CD4-positive, alpha-beta T cell treated with Interleukin-1 beta for 1 hour (primary cell): ENCODE measurements at regions not wholly inside any gene's neighbourhood (a gene's known extent, or its start where the extent isn't known, plus 50 kb on each side); places are given as distances from the start of the nearest gene placed in this dataset.
"Not testable (repeated sequence)": the region's sequence is repeated elsewhere in the genome, so short reads cannot be mapped to it uniquely, and the experiment has no call there.

Source experiments
- DNase-seq, 2 donors: peaks; one replicate each; pipeline ENCODE4 v3.0.0-alpha.2; 2020 to 2022

DNA sequence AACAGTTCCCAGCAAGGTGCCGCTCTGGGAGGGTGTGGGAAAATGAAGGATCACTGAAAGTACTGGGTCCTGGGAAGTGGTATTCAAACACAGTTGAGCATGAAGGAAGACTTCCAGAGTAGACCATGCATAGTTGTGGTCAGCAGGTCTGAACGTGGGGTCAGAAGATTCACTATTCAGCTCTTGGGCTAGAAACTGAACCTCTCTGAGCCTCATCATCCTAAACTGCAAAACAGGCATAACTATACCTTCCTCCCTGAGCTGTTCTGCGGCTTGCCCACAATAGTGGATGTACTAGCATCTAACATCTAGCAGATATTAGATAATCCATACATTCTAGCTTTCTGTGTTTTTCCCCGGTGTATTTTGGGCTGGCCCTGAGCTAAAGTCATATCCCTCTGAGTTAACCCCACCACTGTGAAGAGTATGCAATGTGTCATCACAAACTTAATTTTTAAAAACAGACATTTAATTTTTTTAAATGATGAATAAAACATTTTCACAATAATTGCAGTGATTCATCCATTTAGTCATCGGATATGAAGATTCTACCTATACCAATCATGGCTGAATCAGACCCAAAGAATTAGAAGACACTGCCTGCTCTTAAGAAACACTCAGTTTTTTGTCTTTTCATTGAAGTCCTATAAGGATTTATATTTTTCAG, 179.1 kb downstream of the BLID start:
- DNase-seq, result no peak

DNA sequence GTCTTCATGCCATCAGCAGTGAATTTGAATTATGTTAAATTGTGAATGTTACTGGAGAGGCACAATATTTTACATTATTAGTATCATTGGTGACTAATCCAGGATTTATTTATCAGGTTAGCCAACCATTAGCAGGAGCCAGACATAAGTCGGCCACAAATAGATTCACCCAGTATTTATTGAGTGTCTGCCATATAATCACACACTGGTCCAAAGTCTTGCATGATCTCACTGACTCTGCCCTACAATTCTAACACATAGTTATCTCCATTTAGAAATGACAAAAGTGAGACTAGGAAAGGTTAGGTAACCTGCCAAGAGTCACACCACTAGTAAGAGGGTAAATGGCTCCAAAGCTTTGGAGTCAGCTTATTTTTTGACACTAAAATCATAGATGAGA, 179.6 kb downstream of the BLID start:
- DNase-seq, result no peak

DNA sequence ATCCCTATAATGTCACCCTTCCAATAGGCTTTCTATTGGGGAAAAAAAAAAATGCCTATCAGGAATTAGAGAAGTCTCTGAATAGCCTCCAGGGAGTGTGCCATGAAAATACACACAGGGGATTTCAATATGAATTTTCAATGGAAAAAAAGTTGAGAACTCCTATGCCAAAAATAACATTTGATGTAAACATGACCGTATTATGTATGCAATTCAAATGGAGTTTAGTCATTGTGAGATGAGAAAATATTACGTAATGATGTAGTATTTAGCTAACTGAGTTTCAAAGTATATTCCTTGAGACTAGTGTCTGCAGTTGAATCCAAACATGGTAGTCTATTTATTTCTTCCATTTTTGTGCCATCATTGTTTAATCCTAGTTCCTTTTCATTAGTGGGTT, 182.3 kb downstream of the BLID start:
- no peak for DNase-seq

DNA sequence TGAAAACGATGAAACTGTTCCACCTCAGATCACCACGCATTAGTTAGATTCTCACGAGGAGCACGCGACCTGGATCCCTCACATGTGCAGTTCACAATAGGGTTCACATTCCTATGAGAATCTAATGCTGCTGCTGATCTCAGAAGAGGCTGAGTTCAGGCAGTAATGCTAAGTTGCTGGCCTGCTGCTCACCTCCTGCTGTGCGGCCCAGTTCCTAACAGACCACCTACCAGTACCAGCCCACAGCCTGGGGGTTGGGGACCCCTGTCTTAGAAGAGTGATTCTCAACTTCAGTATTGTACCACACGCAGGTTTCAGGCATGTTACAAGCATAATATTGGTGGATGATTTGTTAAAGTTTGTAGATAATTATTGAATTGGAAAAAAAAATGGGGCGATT, 182.7 kb downstream of the BLID start:
- DNase-seq, result no peak

DNA sequence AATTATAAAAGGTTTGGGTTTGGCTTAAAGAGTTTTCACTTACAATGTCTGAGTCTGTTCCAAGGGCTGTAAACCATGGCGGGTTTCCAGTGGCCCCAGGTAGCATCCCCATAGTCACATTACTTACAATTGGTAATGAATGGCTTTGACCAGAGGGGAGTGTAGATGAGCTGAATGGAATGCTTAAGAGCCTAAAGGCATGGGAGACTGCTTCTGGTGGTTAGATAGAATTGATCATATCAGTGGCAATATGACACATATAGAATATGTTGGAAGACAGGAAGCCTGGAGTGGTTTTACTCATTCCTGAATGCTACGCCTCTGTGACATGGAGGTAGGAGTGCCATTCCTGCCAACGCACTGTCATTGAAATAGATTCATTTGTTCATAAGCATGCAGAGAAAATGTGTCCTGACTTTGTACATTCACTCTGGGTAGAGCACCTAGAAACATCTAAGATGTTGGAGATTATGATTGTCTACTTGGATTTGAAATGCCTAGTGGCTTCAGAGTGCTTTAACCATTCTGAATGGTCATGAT, 183.3 kb downstream of the BLID start:
- DNase-seq, result no peak

DNA sequence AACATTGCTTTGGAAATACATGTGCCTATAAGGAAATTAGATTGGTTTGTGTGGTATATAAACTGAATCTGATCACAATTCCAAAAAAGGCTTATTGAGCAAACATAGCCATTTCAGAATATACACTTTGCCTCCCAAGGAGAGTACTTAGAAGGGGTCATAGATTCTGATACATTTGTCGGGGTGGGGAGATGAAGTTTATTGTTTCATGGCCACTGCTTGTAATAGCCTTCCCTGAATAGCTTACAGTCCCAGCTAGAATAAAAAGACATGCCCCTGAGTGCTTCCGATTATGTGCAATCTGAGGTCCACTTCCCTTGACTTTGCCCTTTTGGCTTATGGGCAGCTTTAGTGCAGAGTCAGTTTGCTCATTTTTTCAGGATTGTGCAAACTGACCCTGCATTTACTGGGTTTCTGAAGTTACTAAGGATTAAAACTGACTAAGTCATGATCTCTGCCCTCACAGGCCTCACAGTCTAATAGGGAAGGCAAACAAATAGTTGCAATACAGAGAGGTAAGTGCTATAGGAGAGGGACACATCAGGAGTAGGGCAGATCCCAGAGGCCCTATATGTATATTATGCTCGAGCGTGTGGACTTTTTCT, 184.2 kb downstream of the BLID start:
- DNase-seq, result no peak

DNA sequence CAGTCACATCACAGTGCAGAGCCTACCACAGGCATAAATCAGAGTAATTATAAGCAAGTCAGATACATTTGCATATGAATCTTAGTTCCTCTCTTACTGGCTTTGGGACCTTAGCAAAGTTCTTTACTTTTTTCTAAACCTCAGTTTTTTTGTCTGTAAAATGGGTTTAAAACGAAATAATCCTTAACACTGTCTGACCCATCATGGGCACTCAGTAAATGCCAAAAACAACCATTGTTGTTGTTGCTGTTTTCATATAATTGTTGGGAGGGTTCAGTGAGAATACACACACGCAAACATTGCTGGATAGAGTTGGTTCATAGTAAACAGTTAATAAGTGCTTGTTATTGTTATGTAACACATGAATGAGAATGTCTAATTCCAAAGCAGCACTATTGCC, 184.9 kb downstream of the BLID start:
- DNase-seq, result no peak

DNA sequence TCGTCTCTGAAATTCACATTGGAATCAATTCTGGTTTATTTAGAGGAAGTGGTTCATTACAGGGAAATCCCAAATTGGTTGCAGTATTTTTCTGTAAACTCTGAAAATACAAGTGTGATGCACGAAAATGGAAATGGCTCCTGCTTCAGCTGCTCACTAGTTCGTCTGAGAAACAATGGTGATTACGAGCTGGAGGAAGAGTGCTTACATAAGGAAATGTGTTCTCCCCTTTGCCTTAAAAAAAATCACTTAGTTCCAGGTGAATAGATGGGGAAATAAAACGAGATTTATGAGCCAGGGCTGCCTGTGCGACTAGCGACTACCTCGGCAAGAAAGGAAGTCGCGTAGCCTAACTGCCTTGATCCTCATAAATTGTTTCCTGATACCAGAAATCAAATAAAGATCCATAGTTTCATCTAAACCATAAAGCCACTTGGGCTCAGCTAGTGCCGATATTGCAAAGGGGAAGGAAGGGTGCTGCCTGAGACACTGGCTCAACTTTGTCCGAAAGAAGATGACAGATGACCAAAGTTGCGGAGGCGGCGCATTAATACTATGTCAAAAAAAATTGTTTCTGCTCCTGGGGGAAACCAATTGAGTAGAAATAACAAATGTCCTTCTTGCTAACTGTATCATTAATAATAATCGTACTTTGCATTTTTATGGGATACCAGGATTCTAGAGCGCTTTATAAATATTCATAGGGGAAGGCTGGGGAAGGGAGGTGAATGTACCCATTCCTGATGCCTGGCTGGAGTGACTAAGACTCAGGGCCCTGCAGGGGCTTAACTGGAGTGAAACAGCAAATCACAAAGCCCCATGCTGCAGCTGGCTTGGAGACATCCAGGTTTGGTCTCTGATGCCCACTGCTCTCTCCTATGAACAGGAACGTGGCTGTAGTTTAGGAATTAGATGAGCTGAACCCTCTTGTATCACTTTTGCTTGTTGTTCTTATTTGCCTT, 185.7 kb downstream of the BLID start:
- no peak for DNase-seq

DNA sequence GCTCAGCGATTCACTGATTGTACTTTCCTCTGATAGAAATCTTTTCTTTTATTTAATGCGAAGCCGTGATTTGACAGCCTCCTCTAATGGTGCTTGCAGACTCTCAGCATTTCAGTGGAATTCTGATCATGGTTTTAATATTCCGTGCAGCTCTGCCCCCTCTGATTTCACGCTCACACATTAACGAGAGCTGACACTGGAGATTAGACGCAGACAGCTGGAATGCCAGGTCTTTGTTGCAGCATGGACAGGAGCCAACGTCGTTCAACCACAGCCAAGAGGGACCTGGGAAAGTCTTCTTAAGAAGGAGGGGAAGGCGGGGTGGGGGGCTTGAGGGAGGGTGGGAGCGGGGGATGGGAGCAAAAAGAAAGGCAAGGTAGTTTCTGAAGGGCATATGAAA, 186.4 kb downstream of the BLID start:
- no peak for DNase-seq

DNA sequence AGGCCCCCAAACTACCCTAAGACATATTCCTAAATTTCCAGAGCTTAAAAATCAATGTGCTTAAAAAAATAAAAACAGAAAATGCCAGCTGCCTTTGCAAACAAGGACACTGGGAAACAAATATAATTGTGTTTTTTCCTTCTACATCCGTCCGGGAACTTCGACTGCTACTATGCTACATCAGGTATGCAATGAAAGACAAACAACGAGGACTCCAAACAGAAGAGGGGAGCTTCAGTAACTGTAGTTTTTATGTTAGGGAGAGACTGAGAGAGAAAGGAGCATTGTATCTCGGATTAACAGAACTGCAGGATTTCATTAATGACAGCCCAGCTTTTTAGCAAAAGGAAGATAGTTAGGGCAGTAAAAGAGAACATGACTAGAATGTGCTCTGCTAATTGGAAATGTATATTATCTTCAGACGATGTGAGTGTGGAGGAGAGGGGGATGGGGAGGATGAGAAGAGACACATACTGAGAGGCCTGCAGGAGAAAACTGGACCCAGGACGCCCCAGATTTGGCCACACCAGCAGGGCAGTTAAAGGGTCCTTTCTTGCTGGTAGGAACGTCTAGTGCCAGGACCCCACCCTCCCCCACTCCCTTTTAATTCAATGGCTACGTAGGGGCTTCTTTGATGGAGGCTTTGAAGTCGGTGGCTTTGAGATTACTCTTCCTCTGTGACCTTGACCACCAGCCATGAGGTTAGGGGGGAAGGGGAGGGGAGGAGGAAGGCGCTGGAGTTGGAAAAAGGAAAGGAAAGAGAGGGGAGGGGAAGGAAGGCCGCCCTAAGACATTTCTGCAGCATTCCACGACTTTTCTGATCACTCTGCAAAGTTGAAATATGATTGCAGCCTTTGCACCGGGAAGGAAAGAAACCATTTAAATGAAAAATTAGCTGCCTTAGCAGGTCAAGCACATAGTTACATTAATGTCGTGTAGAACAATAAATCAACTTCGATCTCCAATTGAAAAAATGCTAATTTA, 187.1 kb downstream of the BLID start:
- DNase-seq, result no peak

DNA sequence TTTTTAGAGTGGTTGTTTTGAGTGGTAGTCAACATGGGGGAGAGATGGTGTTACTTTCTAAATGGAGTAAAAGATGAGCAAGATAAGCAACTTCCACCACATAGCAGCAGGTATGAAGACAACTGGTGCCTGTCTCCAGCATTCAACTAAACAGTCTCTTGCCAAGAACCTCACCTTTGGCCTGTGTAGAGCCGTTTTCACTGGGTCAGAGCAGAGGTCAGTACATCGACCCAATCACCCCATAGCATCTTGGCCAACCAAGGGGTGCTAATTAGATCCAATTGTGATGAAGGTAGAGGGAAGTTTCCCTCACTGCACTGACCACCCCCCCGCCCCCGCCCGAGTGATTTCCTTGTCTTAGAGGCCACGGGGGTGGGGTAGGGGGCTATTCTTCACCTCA, 188.2 kb downstream of the BLID start:
- DNase-seq, result no peak

DNA sequence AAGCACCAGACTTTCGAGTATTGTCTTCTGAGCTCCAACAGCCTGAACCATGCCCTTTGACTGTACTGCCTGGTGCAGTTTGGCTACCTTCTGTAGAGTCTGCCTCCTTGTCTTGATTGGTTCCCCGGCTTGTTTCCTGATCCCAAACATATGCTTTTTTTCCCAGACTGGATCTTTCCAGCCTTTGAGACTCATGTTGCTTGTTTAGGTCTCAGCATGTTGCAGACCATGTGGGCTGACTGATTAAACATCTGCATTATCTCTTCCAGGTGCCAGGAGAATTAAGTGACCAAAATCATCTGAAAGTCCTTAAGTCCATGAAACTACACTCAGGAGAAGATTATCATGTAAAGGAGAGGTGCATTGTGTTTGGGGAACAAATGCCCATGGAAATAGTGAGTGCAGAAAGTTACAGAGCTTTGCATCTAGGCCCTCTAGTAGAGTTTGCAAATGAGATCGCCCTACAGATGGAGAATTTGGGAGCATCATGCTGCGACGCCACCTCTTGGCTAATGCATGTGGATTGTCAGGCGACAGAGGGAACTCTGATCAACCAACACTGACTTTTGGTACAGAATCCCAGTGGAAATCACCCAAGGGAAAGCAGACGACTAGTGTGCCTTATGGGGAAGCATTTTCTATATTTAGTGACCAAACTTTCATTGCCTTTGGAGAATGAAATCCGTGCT, 188.8 kb downstream of the BLID start:
- DNase-seq, result no peak

DNA sequence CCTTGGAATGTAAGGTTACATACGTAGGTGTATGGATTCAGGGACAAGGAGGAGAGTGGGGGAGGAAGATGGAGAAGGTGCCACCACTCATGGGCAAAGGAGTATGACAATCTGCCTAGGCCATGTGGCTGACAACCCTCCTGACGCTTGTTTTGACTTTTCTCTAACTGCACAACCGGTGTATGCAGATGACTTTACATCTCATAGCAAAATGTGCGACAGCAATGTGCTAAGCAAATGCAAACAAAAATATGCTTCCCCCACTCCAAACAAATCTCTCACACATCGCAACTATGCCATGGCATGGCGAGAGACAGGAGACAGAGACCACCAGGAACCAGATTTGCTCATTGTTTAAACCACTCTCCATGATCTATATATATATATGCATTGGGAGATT, 191.8 kb downstream of the BLID start:
- no peak for DNase-seq

DNA sequence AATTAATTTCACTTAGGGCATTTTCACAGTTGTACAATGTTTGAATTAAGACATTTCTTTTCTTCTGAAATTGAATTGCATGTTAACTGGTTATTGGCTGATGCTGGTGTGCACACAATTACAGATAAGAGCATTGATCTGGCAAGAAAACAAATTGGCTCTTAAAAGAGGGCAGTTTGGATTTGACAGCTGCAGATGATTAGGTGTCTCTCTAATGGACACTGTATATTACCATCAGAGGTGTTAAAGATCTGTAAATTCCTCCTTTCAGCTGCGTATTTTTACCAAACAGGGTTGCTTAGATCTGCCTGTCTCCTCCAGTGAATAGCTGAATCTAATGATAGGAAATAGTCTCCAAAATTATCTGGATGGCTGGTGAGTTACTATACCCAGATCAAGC, 198.5 kb downstream of the BLID start:
- DNase-seq, result no peak

DNA sequence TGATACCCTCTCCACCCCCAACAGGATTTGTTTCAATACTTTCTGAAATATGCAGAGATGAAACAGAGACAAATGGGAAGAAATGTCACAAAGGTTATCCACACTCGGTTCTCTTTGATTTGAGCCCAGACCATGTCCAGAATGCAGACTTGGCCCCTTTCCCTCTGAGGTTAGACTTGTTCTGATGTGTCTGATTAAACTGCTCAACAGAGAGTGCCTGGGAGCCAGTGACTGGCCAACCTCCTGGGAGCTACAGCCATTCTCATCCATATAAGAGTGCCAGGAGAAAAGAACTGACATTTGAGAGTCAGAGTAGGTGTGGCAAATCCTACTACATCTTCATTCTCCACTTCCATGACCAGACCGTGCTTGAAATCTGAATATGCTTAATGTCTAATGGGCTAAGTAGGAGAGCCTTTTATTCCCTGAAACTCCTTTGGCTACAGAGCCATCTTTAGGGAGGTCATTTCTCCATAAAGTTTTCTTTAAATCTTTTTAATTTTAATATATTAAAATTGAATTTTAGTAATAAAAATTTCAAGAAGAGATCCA, 201.4 kb downstream of the BLID start:
- DNase-seq, result no peak

DNA sequence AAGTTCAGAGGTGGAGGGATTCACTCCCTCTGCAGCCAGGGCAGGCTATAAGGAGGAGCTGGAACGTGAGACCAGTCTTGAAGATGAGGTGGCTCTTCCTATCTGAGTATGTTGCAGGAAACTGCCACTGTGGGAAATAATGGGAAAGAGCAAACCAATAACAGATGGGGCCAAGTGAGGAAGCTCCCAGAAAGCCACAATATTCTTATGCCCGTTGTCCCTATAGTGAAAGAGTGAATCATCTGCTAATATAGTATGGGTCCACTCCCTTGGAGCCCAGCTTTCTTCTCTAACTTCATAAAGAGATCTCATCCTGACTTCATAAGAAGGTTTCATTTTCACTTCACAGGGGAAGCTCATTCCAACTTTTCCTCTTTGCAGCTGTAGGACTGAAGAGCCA, 206.4 kb downstream of the BLID start:
- no peak for DNase-seq

DNA sequence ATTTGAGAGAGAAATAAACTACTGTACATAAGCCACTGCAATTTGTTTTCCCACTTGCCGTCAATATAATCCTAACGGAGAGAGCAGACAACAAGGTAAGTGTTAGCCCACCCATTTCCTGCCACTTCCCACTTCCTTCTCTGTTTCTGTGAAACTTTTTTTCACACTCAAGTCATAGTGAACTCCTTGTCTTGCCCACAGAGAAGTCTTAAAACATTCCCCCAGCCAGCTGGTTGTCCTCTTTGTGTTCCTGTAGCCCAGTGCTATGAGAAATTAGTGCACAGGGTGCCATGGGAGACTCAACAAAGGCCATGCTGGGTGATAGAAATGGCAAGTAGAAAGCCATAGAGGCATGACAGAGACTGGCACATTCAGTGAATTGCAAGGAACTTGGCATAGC, 208.6 kb downstream of the BLID start:
- no peak for DNase-seq

DNA sequence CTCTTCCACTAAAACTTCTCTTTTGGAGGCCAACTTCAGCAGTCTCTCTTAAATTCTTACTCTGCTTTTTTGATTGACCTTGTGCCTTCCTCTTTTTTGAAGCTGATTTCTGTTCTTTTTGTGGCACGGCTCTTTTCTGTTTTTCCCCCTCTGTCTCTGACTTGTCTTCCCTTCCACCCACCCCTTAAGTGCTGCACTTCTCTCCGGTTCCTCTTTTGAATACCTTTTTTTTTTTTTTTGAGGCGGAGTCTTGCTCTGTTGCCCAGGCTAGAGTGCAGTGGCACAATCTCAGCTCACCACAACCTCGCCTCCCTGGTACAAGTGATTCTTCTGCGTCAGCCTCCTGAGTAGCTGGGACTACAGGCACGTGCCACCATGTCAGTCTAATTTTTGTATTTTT, 211.9 kb downstream of the BLID start:
- DNase-seq, result peak in 1 of 2 donors; percentile 29

DNA sequence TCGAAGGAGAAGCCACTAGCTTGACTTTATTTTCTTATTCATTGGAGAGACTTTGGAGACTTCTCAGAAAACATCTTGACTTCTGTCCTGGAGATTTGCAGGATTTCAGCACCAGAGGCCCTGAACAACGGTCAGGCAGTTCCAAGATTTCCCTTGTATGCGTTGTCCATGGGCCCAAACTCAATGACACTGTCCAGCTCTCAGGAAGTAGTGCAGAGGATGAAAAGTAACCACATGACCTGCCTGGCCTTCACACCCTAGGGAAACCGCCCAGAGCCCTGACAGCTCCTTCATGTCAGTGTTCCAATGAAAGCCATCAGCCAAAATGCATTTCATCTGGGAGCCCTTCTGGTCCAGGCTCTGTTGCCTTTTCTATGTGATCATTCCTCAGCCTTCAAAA, 214.1 kb downstream of the BLID start:
- DNase-seq, result no peak

DNA sequence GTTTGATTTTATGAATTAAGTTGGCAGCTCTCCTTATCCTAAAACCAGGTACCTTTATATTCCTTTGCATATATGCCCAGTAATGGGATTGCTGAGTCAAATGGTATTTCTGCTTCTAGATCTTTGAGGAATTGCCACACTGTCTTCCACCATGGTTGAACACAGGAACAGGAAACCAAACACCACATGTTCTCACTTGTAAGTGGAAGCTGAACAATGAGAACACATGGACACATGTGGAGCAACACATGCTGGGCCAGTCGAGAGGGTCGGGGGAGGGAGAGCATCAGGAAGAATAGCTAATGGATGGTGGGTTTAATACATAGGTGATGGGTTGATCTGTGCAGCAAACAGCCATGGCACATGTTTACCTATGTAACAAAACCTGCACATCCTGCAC, 214.6 kb downstream of the BLID start:
- DNase-seq, result not testable (repeated sequence)

DNA sequence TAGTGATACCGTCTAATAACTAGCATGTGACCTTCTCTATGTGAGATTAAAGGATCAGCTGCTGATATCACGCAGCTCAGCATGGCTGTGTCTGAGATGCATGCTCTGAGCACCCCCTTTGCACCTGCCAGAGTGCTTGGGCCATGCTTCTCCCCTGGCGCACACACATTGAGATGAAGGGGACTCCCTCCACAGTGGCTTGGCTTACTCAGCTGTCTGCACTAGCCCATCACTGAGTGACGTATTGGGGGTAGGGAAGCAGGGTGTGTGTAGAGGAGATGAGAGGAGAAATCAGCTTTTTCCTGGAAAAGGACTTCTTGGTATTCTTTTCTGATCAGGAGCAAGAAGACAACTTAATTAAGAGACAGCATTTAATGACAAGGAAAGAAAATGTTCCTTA, 216.5 kb downstream of the BLID start:
- DNase-seq, result no peak

DNA sequence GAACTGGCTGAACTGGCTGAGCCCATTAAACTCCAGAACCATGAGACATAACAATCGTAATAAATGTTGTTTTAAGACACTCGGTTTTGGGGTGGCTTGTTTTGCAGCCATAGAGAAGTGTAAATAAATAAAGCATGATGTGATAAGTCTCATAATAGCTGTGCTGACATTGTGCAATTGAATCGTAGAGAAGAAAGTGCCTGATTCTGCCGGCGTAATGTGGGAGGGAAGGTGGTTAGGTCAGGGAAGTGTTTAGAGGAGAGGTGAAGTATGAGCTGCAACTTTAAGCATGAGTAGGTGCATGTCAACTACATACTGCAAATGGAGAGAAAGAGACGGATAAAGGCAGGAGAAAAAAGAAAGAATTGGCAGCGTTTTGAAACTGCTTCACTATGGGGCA, 217.1 kb downstream of the BLID start:
- no peak for DNase-seq
